ENCODE measurements at regions not wholly inside any gene's neighbourhood (a gene's known extent, or its start where the extent isn't known, plus 50 kb on each side); places are given as distances from the start of the nearest gene placed in this dataset.
A peak's percentile ranks its signal among the peaks of the same experiment; 100 is the strongest.
"Not testable (repeated sequence)": the region's sequence is repeated elsewhere in the genome, so short reads cannot be mapped to it uniquely, and the experiment has no call there.

- 20% methylated on average over 15 of the region's 16 CpGs for WGBS (ENCODE audit: insufficient coverage, low coverage, low lambda C conversion rate, missing lambda C conversion rate)
- peak; percentile 90 to 94 (median 92) for ATAC-seq
- Histone ChIP-seq H3K4me3 (peak overlapping the region in 1 of 3 donors; percentile 20), H3K27ac (peak overlapping the region in 2 of 3 donors; percentile 18 to 27), H3K4me1 (peaks cover 0 to 14% (median 0%) of the 10 kb centered on the region in 4 donors), H3K9me3 (no peaks in the 10 kb centered on the region), H3K36me3 (no peaks in the 10 kb centered on the region), H3K27me3 (no peaks in the 10 kb centered on the region)
- DNase-seq = peak; percentile 24 to 60 (median 47)
- intact Hi-C loops (cut with DNase I) = no loop called here
- TF ChIP-seq, protein P1, sequence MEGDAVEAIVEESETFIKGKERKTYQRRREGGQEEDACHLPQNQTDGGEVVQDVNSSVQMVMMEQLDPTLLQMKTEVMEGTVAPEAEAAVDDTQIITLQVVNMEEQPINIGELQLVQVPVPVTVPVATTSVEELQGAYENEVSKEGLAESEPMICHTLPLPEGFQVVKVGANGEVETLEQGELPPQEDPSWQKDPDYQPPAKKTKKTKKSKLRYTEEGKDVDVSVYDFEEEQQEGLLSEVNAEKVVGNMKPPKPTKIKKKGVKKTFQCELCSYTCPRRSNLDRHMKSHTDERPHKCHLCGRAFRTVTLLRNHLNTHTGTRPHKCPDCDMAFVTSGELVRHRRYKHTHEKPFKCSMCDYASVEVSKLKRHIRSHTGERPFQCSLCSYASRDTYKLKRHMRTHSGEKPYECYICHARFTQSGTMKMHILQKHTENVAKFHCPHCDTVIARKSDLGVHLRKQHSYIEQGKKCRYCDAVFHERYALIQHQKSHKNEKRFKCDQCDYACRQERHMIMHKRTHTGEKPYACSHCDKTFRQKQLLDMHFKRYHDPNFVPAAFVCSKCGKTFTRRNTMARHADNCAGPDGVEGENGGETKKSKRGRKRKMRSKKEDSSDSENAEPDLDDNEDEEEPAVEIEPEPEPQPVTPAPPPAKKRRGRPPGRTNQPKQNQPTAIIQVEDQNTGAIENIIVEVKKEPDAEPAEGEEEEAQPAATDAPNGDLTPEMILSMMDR (IDR thresholded peaks at IDR 0.05) = peak; percentile 24 to 61 (median 37)
- no peak for TF ChIP-seq POLR2A (IDR thresholded peaks at IDR 0.05)
Observed at GRCh38 chr4:92012899-92013867, 290.6 kb upstream of the GRID2 start.

- DNase-seq (no peak), ATAC-seq (peak in 3 of 4 donors; percentile 51 to 67 (median 54))
- H3K4me1 ChIP-seq = peaks cover 0 to 14% (median 0%) of the 10 kb centered on the region in 4 donors
- TF ChIP-seq POLR2A (IDR thresholded peaks at IDR 0.05) = no peak
- TF ChIP-seq, protein P1 (IDR thresholded peaks at IDR 0.05) = no peak
- no peaks in the 10 kb centered on the region for H3K36me3 ChIP-seq
- WGBS (ENCODE audit: insufficient coverage, low coverage, low lambda C conversion rate, missing lambda C conversion rate) = 10% methylated on average over 3 of the region's 3 CpGs
- H3K27me3 ChIP-seq = no peaks in the 10 kb centered on the region
- intact Hi-C loops (cut with DNase I) = no loop called here
- no peak overlapping the region for H3K4me3 ChIP-seq
- no peak overlapping the region for H3K27ac ChIP-seq
- H3K9me3 ChIP-seq = no peaks in the 10 kb centered on the region
Observed at GRCh38 chr4:92014067-92014466, 289.7 kb upstream of the GRID2 start.

GRCh38 chr4:92021203-92021602 is 282.6 kb upstream of the GRID2 start:
- intact Hi-C loops (cut with DNase I) = no loop called here
- H3K4me1 ChIP-seq = no peaks in the 10 kb centered on the region
- TF ChIP-seq, protein P1 (IDR thresholded peaks at IDR 0.05) = no peak
- TF ChIP-seq POLR2A (IDR thresholded peaks at IDR 0.05) = no peak
- H3K36me3 ChIP-seq = no peaks in the 10 kb centered on the region
- H3K27me3 ChIP-seq = no peaks in the 10 kb centered on the region
- H3K4me3 ChIP-seq = no peak overlapping the region
- no peaks in the 10 kb centered on the region for H3K9me3 ChIP-seq
- H3K27ac ChIP-seq = no peak overlapping the region
- DNase-seq (no peak), ATAC-seq (no peak)
- WGBS (ENCODE audit: insufficient coverage, low coverage, low lambda C conversion rate, missing lambda C conversion rate) = 26% methylated on average over 1 of the region's 1 CpG

DNA sequence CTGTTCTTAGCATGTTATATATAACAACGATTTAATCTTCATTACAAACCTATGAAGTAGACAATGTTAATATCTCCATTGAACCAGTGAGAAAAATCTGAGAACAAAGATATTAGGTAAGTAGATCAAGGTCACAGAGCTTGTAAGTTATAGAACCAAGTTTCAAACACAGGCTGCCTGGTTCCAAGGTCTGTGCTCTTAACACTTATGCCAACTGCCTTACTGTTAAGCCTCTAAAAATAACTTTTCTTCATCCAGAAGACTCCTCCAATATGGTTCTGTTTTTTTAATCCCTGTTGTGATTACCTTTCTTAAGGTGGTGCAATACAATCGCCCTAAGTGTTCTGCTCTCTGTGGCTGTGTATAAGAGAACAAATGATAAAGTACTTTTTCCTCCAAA is 282.0 kb upstream of the GRID2 start:
- H3K4me3 ChIP-seq = no peak overlapping the region
- H3K9me3 ChIP-seq = no peaks in the 10 kb centered on the region
- no peaks in the 10 kb centered on the region for H3K4me1 ChIP-seq
- H3K27me3 ChIP-seq = no peaks in the 10 kb centered on the region
- ATAC-seq = no peak
- no peaks in the 10 kb centered on the region for H3K36me3 ChIP-seq
- TF ChIP-seq POLR2A (IDR thresholded peaks at IDR 0.05) = no peak
- no peak for DNase-seq
- no peak overlapping the region for H3K27ac ChIP-seq
- intact Hi-C loops (cut with DNase I) = no loop called here
- 46% methylated on average over 2 of the region's 2 CpGs for WGBS (ENCODE audit: insufficient coverage, low coverage, low lambda C conversion rate, missing lambda C conversion rate)

GRCh38 chr4:92028830-92029229 is 274.9 kb upstream of the GRID2 start:
- H3K4me3 ChIP-seq; H3K27me3 ChIP-seq; ATAC-seq; H3K27ac ChIP-seq; intact Hi-C loops (cut with DNase I); H3K9me3 ChIP-seq; DNase-seq; H3K4me1 ChIP-seq; H3K36me3 ChIP-seq: not testable (repeated sequence)
- WGBS (ENCODE audit: insufficient coverage, low coverage, low lambda C conversion rate, missing lambda C conversion rate) = 68% methylated on average over 6 of the region's 6 CpGs
